AG10803 (cell line): ENCODE measurements at regions not wholly inside any gene's neighbourhood (a gene's known extent, or its start where the extent isn't known, plus 50 kb on each side); places are given as distances from the start of the nearest gene placed in this dataset.

Source experiments
- DNase-seq: peaks from one replicate; pipeline ENCODE4 v3.0.0; 2010; ENCODE audit warnings: low read depth
- H3K4me3 ChIP-seq: 2 replicates; pipeline ENCODE4 v1.5.1; 2011; ENCODE audit warnings: mild to moderate bottlenecking, low read length, control low read depth
- TF ChIP-seq, protein P1 (sequence below): conservative IDR thresholded peaks from 2 replicates; pipeline ENCODE4 v1.5.1; 2011; ENCODE audit warnings: mild to moderate bottlenecking, low read length, control low read depth, inconsistent platforms

DNA sequence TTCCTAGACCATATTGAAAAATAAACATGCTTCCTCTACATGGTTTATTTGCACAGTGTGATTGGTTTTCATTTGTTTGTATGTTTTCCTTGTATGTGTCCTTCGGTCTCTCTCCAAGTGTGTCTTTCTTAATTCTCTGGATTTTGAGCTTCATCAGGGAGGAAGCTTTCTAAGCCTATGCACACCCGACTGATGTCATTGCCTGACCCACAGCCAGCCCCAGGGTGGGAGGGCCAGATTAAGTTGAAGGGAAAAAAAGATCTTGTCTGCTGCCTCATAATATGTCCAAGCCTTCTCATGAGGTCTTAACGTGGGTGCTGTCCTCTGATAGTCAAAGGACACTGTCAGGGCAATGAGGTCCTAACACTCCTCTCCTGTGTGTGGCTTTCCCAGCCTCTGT is 115.2 kb downstream of the MARCHF4 start:
- no peak overlapping the region for H3K4me3 ChIP-seq
- TF ChIP-seq, protein P1, sequence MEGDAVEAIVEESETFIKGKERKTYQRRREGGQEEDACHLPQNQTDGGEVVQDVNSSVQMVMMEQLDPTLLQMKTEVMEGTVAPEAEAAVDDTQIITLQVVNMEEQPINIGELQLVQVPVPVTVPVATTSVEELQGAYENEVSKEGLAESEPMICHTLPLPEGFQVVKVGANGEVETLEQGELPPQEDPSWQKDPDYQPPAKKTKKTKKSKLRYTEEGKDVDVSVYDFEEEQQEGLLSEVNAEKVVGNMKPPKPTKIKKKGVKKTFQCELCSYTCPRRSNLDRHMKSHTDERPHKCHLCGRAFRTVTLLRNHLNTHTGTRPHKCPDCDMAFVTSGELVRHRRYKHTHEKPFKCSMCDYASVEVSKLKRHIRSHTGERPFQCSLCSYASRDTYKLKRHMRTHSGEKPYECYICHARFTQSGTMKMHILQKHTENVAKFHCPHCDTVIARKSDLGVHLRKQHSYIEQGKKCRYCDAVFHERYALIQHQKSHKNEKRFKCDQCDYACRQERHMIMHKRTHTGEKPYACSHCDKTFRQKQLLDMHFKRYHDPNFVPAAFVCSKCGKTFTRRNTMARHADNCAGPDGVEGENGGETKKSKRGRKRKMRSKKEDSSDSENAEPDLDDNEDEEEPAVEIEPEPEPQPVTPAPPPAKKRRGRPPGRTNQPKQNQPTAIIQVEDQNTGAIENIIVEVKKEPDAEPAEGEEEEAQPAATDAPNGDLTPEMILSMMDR: no peak

More for the DNA sequence above, 115.2 kb downstream of the MARCHF4 start:
- no peak for DNase-seq
